Transverse colon (tissue), 4 donors: ENCODE measurements at regions not wholly inside any gene's neighbourhood (a gene's known extent, or its start where the extent isn't known, plus 50 kb on each side); places are given as distances from the start of the nearest gene placed in this dataset.

Experiments
- EP300 ChIP-seq: sonication (generic); formaldehyde crosslinking; IDR thresholded peaks from one replicate; pipeline ENCODE4 v1.6.1; 2017; ENCODE audit warnings: antibody characterized with exemption, low read depth
- POLR2A ChIP-seq: fragments of 450-650 bp; IDR thresholded peaks from one replicate; pipeline ENCODE4 v1.6.1; 2016; ENCODE audit warnings: antibody characterized with exemption, mild to moderate bottlenecking, moderate library complexity
- POLR2AphosphoS5 ChIP-seq, 3 donors: sonication (generic); formaldehyde crosslinking; IDR thresholded peaks; one replicate each; pipeline ENCODE4 v1.6.1; 2016; ENCODE audit warnings: antibody characterized with exemption in 3 of 3
- TF ChIP-seq, protein P1 (sequence below), 5 experiments: fragments of 200-600 bp in 3 of 5; fragments of 450-650 bp in 2 of 5; sonication (generic) in 3 of 5; IDR thresholded peaks; 1 replicate in 2 of 5; 2 replicates in 3 of 5; pipeline ENCODE4 v1.5.1; 2016 to 2017; ENCODE audit warnings: antibody characterized with exemption in 5 of 5, inconsistent platforms in 3 of 5, mild to moderate bottlenecking in 2 of 5, moderate library complexity in 1 of 5

DNA sequence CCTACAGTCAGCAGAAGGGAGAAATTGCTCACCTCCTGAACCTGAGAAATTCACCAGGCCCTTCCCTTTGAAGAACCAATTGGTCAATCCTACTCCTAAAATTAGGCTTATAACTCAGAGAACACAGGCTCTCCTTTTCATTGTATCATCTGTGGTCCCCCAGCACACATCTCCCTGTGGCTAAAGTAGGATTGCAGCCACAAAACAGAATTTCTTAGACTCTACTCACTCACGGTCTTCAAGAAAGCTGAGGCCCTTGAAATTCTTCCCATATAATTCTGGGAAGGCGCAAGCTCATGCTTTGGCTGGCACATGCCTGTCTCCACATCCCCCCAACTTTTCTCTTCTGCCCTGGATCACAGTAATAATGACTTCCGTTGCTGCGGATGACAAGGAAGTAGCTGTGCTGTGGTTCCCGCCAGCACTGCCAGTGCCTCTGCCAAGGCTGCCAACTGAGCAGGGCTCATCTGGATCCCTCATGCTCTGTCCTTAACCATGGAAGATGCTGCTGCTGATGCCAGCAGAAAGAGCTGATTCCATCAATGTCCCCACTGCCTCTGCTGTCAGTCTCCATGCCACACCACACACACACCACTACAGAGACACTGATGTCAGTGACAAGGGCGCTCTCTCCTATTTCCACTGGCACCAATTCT is 200.6 kb upstream of the POU2AF2 start:
- TF ChIP-seq, protein P1, sequence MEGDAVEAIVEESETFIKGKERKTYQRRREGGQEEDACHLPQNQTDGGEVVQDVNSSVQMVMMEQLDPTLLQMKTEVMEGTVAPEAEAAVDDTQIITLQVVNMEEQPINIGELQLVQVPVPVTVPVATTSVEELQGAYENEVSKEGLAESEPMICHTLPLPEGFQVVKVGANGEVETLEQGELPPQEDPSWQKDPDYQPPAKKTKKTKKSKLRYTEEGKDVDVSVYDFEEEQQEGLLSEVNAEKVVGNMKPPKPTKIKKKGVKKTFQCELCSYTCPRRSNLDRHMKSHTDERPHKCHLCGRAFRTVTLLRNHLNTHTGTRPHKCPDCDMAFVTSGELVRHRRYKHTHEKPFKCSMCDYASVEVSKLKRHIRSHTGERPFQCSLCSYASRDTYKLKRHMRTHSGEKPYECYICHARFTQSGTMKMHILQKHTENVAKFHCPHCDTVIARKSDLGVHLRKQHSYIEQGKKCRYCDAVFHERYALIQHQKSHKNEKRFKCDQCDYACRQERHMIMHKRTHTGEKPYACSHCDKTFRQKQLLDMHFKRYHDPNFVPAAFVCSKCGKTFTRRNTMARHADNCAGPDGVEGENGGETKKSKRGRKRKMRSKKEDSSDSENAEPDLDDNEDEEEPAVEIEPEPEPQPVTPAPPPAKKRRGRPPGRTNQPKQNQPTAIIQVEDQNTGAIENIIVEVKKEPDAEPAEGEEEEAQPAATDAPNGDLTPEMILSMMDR (IDR thresholded peaks at IDR 0.05): no peak
- TF ChIP-seq EP300 (no peak), POLR2A (no peak), POLR2AphosphoS5 (IDR thresholded peaks at IDR 0.05) (no peak)
